ENCODE measurements at regions not wholly inside any gene's neighbourhood (a gene's known extent, or its start where the extent isn't known, plus 50 kb on each side); places are given as distances from the start of the nearest gene placed in this dataset.

DNA sequence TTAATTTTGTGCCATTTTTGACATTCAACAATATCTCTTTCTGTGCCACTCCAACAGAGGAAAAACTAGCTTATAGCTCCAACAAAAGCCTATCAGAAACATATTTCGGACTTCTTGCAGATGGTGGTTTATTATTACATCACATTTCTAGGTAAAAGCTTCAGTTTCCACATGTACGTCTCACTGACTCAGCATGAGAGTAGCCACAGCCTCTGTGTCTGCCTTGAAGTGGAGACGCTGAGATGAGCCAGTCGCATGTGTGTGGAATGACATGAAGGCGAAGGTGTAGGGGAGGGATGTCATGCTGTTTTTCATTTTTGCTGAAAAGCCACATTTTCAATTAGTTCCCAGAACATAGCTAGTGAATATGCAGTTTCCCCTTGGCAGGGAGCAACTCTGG, 598.6 kb downstream of the EFNB2 start:
- TF ChIP-seq, protein P1, sequence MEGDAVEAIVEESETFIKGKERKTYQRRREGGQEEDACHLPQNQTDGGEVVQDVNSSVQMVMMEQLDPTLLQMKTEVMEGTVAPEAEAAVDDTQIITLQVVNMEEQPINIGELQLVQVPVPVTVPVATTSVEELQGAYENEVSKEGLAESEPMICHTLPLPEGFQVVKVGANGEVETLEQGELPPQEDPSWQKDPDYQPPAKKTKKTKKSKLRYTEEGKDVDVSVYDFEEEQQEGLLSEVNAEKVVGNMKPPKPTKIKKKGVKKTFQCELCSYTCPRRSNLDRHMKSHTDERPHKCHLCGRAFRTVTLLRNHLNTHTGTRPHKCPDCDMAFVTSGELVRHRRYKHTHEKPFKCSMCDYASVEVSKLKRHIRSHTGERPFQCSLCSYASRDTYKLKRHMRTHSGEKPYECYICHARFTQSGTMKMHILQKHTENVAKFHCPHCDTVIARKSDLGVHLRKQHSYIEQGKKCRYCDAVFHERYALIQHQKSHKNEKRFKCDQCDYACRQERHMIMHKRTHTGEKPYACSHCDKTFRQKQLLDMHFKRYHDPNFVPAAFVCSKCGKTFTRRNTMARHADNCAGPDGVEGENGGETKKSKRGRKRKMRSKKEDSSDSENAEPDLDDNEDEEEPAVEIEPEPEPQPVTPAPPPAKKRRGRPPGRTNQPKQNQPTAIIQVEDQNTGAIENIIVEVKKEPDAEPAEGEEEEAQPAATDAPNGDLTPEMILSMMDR (IDR thresholded peaks at IDR 0.05), result no peak
- TF ChIP-seq POLR2A (IDR thresholded peaks at IDR 0.05), result no peak
